ENCODE measurements at regions not wholly inside any gene's neighbourhood (a gene's known extent, or its start where the extent isn't known, plus 50 kb on each side); places are given as distances from the start of the nearest gene placed in this dataset.

DNA sequence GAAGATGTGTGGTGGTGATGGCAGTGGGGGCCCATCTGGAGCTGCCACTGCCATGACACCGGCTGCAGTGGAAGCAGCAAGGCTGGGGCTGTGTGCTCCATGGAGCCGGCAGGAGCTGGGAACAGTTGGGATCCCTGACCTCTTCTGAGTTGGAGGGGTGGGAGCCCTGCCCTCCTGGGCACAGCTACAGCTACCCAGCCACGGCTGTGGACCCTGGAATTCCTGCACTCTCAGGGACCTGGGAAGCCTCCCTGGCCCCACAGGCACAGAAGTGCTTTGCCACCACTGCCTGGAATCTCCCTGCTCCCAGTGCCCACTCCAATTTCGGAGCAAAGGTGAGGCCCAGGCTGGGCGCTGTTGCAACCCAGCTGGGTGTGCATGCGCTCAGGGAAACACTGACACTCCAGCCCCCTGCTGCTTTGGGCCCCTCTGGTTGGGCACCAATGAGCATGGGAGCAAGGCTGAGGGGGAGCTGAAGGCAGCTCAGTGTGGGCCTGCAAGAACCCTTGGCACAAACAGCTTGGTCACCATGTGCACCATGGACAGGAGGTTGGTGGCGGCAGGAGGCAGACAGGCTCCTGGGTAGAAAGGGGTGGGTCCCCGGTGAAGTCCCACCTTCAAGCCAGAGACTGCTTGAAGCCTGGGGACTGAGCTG lies 817.6 kb downstream of the KCNT2 start:
- TF ChIP-seq SPI1 (IDR thresholded peaks at IDR 0.05; ENCODE audit: low read depth, low read length) (no peak), TAF1 (IDR thresholded peaks at IDR 0.05; ENCODE audit: low read depth, low read length) (no peak), POLR2AphosphoS5 (IDR thresholded peaks at IDR 0.05; ENCODE audit: low read depth, low read length) (no peak), POLR2A (IDR thresholded peaks at IDR 0.05; ENCODE audit: low read depth, low read length) (no peak), POU2F2 (IDR thresholded peaks at IDR 0.05; ENCODE audit: low read depth, low read length) (no peak), PAX5 (IDR thresholded peaks at IDR 0.05; ENCODE audit: insufficient read depth, low read length, severe bottlenecking) (no peak)
